CD14-positive monocyte (primary cell): ENCODE measurements at regions not wholly inside any gene's neighbourhood (a gene's known extent, or its start where the extent isn't known, plus 50 kb on each side); places are given as distances from the start of the nearest gene placed in this dataset.

Experiments
- DNase-seq, 3 donors: peaks; one replicate each; pipeline ENCODE4 v3.0.0-alpha.2; 2011 to 2022
- H2AFZ ChIP-seq: 2 replicates; pipeline ENCODE4 v1.6.0; 2012; ENCODE audit warnings: mild to moderate bottlenecking, low read depth, low read length, inconsistent platforms; ENCODE audit not compliant: insufficient read depth, poor library complexity, severe bottlenecking
- H3K27ac ChIP-seq, 2 donors: 1 replicate in 1 of 2; 2 replicates in 1 of 2; pipeline ENCODE4 v1.5.1; 2012 to 2013; ENCODE audit warnings: low read length in 2 of 2, control low read depth in 1 of 2, inconsistent platforms in 1 of 2, low read depth in 1 of 2, mild to moderate bottlenecking in 1 of 2
- H3K27me3 ChIP-seq, 2 donors: one replicate each; pipeline versions ENCODE4 v1.6.0 to v1.6.1; 2011 to 2013; ENCODE audit warnings: low read length in 2 of 2; ENCODE audit not compliant: control insufficient read depth in 2 of 2, insufficient read depth in 2 of 2
- H3K36me3 ChIP-seq, 2 donors: replicated peaks in 1 of 2; 1 replicate in 1 of 2; 2 replicates in 1 of 2; pipeline versions ENCODE4 v1.5.1 to v1.6.1; 2012 to 2013; ENCODE audit warnings: low read length in 2 of 2, control low read depth in 1 of 2, inconsistent platforms in 1 of 2, mild to moderate bottlenecking in 1 of 2; ENCODE audit not compliant: insufficient read depth in 2 of 2, control insufficient read depth in 1 of 2
- H3K4me1 ChIP-seq, 2 donors: 1 replicate in 1 of 2; 2 replicates in 1 of 2; pipeline versions ENCODE4 v1.5.1 to v1.6.1; 2012 to 2013; ENCODE audit warnings: low read length in 2 of 2, control low read depth in 1 of 2, inconsistent platforms in 1 of 2, mild to moderate bottlenecking in 1 of 2, moderate library complexity in 1 of 2; ENCODE audit not compliant: insufficient read depth in 2 of 2, control insufficient read depth in 1 of 2
- H3K4me2 ChIP-seq: replicated peaks from 2 replicates; pipeline ENCODE3; 2012; ENCODE audit warnings: low read length, moderate library complexity, mild to moderate bottlenecking; ENCODE audit not compliant: poor library complexity, severe bottlenecking; ENCODE audit errors: extremely low read depth
- H3K4me3 ChIP-seq, 3 experiments: fragments of 200-600 bp in 1 of 3; sonication (generic) in 1 of 3; replicated peaks in 1 of 3; 1 replicate in 2 of 3; 2 replicates in 1 of 3; pipeline ENCODE4 v1.5.1; 2011 to 2013; ENCODE audit warnings: low read length in 3 of 3, mild to moderate bottlenecking in 3 of 3, control low read depth in 2 of 3, low read depth in 2 of 3, inconsistent platforms in 1 of 3, moderate library complexity in 1 of 3
- H3K79me2 ChIP-seq: 2 replicates; pipeline ENCODE4 v1.6.0; 2012; ENCODE audit warnings: mild to moderate bottlenecking, control low read depth, inconsistent platforms, low read length, moderate library complexity; ENCODE audit not compliant: insufficient read depth
- H3K9ac ChIP-seq: 2 replicates; pipeline ENCODE4 v1.6.0; 2017; ENCODE audit warnings: low read length, mild to moderate bottlenecking; ENCODE audit not compliant: insufficient read depth, poor library complexity, severe bottlenecking
- H3K9me3 ChIP-seq, 2 donors: replicated peaks in 1 of 2; 1 replicate in 1 of 2; 2 replicates in 1 of 2; pipeline versions ENCODE4 v1.5.1 to v1.6.1; 2012 to 2013; ENCODE audit warnings: low read length in 2 of 2, control low read depth in 1 of 2; ENCODE audit not compliant: control insufficient read depth in 1 of 2, insufficient read depth in 1 of 2
- H4K20me1 ChIP-seq: 2 replicates; pipeline ENCODE4 v1.6.0; 2012; ENCODE audit warnings: mild to moderate bottlenecking, low read length, control low read depth, moderate library complexity; ENCODE audit not compliant: insufficient read depth
- H3K27ac Mint-ChIP-seq, 7 donors: one replicate each; pipeline ENCODE4 v1.8.0; 2020; ENCODE audit warnings: mild to moderate bottlenecking in 7 of 7, mixed read lengths in 7 of 7, moderate library complexity in 6 of 7, inconsistent platforms in 2 of 7
- H3K27me3 Mint-ChIP-seq, 3 donors: one replicate each; pipeline ENCODE4 v1.8.0; 2021 to 2022; ENCODE audit warnings: low read depth in 3 of 3, mild to moderate bottlenecking in 3 of 3, mixed read lengths in 3 of 3, moderate library complexity in 3 of 3, inconsistent platforms in 1 of 3
- H3K36me3 Mint-ChIP-seq, 2 donors: one replicate each; pipeline ENCODE4 v1.8.0; 2020; ENCODE audit warnings: mixed read lengths in 2 of 2, inconsistent platforms in 1 of 2, mild to moderate bottlenecking in 1 of 2
- H3K4me1 Mint-ChIP-seq: one replicate; pipeline ENCODE4 v1.8.0; 2020; ENCODE audit warnings: mild to moderate bottlenecking, mixed read lengths
- H3K4me3 Mint-ChIP-seq, 2 donors: one replicate each; pipeline ENCODE4 v1.8.0; 2020; ENCODE audit warnings: mild to moderate bottlenecking in 2 of 2, mixed read lengths in 2 of 2, moderate library complexity in 1 of 2
- H3K9me3 Mint-ChIP-seq, 7 donors: one replicate each; pipeline ENCODE4 v1.8.0; 2020 to 2022; ENCODE audit warnings: mixed read lengths in 7 of 7, mild to moderate bottlenecking in 6 of 7, moderate library complexity in 6 of 7, inconsistent platforms in 2 of 7
- WGBS: methylation state at CpG from one replicate; pipeline ENCODE4 v1.1.5; 2013; ENCODE audit warnings: missing lambda C conversion rate; ENCODE audit not compliant: insufficient coverage; 5-methylcytosine and 5-hydroxymethylcytosine counted together
- intact Hi-C, 2 donors: fragments of 100-400 bp; cut with micrococcal nuclease; formaldehyde crosslinking; loops; one replicate each; pipeline versions ENCODE4 v1.15.0 to v1.15.1; 2023
- TF ChIP-seq, protein P1 (sequence below): fragments of 200-600 bp; IDR thresholded peaks from one replicate; pipeline ENCODE4 v1.8.0; 2022; ENCODE audit warnings: antibody characterized with exemption, mild to moderate bottlenecking

DNA sequence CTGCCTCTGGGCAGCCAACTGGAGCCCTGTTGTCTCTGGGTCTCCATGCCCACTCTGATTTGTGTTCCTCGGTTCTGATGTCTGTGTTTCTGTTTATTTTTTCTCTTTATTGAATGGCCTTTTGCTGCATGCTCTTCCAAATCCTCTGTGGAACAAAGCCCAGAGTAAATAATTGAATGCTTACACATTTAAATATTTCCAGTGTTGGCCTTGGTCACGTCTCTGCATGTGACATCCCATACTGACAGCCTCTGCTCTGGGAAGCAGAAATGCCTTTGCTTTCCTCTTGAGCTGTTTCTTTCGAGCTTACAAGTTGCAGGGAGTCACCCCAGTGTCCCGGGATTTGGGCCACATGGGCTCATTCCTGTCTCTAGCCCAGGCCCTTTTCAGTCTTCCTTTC lies 267.9 kb downstream of the PTPRU start:
- no peaks in the 10 kb centered on the region for H3K36me3 ChIP-seq
- WGBS, result 64% methylated on average over 3 of the region's 4 CpGs
- Mint-ChIP-seq H3K4me1 (no peaks in the 10 kb centered on the region), H3K27me3 (peaks cover 6 to 12% (median 10%) of the 10 kb centered on the region in 3 donors), H3K36me3 (no peaks in the 10 kb centered on the region), H3K9me3 (no peaks in the 10 kb centered on the region), H3K27ac (no peak overlapping the region), H3K4me3 (no peak overlapping the region)
- no peaks in the 10 kb centered on the region for H3K79me2 ChIP-seq
- no peaks in the 10 kb centered on the region for H3K9me3 ChIP-seq
- no peak overlapping the region for H3K9ac ChIP-seq
- H3K27ac ChIP-seq, result no peak overlapping the region
- H3K4me2 ChIP-seq, result no peak overlapping the region
- TF ChIP-seq, protein P1, sequence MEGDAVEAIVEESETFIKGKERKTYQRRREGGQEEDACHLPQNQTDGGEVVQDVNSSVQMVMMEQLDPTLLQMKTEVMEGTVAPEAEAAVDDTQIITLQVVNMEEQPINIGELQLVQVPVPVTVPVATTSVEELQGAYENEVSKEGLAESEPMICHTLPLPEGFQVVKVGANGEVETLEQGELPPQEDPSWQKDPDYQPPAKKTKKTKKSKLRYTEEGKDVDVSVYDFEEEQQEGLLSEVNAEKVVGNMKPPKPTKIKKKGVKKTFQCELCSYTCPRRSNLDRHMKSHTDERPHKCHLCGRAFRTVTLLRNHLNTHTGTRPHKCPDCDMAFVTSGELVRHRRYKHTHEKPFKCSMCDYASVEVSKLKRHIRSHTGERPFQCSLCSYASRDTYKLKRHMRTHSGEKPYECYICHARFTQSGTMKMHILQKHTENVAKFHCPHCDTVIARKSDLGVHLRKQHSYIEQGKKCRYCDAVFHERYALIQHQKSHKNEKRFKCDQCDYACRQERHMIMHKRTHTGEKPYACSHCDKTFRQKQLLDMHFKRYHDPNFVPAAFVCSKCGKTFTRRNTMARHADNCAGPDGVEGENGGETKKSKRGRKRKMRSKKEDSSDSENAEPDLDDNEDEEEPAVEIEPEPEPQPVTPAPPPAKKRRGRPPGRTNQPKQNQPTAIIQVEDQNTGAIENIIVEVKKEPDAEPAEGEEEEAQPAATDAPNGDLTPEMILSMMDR, result no peak
- H3K27me3 ChIP-seq, result no peaks in the 10 kb centered on the region
- H2AFZ ChIP-seq, result no peak overlapping the region
- intact Hi-C loops, result no loop called here
- DNase-seq, result no peak
- no peaks in the 10 kb centered on the region for H4K20me1 ChIP-seq
- no peak overlapping the region for H3K4me3 ChIP-seq
- H3K4me1 ChIP-seq, result no peaks in the 10 kb centered on the region

DNA sequence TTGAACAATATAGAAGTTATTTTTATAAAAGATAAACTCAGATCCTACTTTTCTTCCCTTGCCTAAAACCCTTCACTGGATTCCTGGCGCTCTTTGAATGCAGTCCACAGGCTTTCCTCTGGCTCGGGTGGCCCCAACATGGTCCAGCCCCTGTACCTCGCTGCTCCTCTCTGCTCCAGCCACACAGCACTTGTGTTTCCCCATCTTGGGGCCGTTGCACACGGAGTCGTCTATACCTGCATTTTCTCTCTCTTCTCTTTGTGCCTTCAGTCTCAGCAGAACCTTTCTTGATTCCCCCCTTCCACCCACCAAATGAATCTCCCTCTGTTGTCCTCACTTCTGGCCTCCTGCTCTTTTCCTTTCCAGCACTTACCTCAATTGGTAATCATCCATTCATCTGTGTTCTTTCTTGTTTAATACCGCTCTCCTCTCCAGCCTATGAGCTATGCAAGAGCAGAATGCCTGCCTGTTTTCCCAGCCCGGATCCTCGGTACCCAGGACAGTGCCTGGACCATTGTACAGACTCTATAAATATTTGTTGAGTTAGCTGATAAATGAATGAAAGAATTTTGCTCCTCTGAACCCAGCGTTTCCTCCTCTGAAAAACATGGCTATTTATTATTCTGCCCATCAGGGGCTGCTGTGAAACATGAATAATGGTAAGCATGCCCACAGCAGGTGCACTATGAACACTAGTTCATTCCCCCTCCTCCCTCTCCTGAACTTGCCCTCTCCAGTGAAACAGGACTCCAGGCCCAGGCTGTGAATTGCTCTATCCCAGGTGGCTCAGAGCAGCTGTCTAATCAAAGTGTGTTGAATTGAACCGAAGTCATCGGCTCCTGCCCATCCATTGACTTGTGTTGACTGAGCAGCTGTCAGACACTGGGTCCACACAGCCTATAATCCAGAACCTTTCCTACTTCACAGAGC lies 266.9 kb downstream of the PTPRU start:
- Histone ChIP-seq H3K36me3 (no peaks in the 10 kb centered on the region), H3K4me3 (no peak overlapping the region), H2AFZ (no peak overlapping the region), H3K9me3 (no peaks in the 10 kb centered on the region), H3K79me2 (no peaks in the 10 kb centered on the region), H3K27ac (no peak overlapping the region), H3K4me2 (no peak overlapping the region), H3K4me1 (no peaks in the 10 kb centered on the region), H4K20me1 (no peaks in the 10 kb centered on the region), H3K9ac (no peak overlapping the region), H3K27me3 (no peaks in the 10 kb centered on the region)
- TF ChIP-seq, protein P1, result no peak
- 76% methylated on average over 7 of the region's 12 CpGs for WGBS
- H3K27ac Mint-ChIP-seq, result no peak overlapping the region
- H3K36me3 Mint-ChIP-seq, result no peaks in the 10 kb centered on the region
- no peaks in the 10 kb centered on the region for H3K9me3 Mint-ChIP-seq
- DNase-seq, result no peak
- no peaks in the 10 kb centered on the region for H3K4me1 Mint-ChIP-seq
- no peak overlapping the region for H3K4me3 Mint-ChIP-seq
- intact Hi-C loops, result no loop called here
- peaks cover 11 to 14% (median 12%) of the 10 kb centered on the region in 3 donors for H3K27me3 Mint-ChIP-seq
